ENCODE measurements at regions not wholly inside any gene's neighbourhood (a gene's known extent, or its start where the extent isn't known, plus 50 kb on each side); places are given as distances from the start of the nearest gene placed in this dataset.

DNA sequence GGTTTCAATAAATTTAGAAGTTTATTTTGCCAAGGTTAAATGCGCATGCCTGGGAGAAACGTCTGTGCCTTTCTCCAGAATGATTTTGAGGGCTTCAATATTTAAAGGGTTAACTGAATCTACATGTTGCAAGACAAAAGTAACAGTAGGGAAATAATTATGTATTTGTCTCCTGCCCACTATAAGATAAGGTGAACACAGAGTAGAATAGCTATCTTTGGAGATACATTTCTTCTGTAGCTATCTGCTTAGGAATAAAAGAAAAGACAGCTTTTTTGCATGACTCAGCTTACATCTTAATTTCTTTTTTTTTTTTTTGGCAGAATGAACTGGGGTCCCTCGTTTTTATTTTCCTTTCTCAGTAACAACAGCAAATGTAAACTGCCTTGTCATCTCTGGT is 1351.6 kb downstream of the AMY1C start:
- H3K36me3 ChIP-seq, result no peaks in the 10 kb centered on the region
- H3K9me3 ChIP-seq, result peaks cover 0 to 7% (median 0%) of the 10 kb centered on the region in 8 donors
- H3K27me3 ChIP-seq (replicated peaks in 1 of 7), result no peaks in the 10 kb centered on the region
- H3K4me3 ChIP-seq, result no peak overlapping the region
- intact Hi-C loops (cut with DNase I; ENCODE audit: low total_unique reads), result no loop called here
- no peak for DNase-seq
- H3K4me1 ChIP-seq, result no peaks in the 10 kb centered on the region
- TF ChIP-seq POLR2A (IDR thresholded peaks at IDR 0.05) (no peak), CTCF (IDR thresholded peaks at IDR 0.05 in 8 of 11, conservative IDR thresholded peaks at IDR 0.05 in 3 of 11) (no peak), POLR2AphosphoS5 (IDR thresholded peaks at IDR 0.05) (no peak)
- no peak overlapping the region for H3K27ac ChIP-seq
- 52 to 60% (median 54%) methylated on average over 3 of the region's 3 CpGs for WGBS, 5 donors

- Histone ChIP-seq H3K4me3 (no peak overlapping the region), H3K27ac (no peak overlapping the region), H3K9me3 (peaks cover 0 to 9% (median 0%) of the 10 kb centered on the region in 8 donors), H3K27me3 (replicated peaks in 1 of 7) (no peaks in the 10 kb centered on the region), H3K36me3 (no peaks in the 10 kb centered on the region), H3K4me1 (no peaks in the 10 kb centered on the region)
- WGBS, 5 donors, result 68 to 76% (median 71%) methylated on average over 3 of the region's 3 CpGs
- TF ChIP-seq CTCF (IDR thresholded peaks at IDR 0.05 in 8 of 11, conservative IDR thresholded peaks at IDR 0.05 in 3 of 11) (no peak), POLR2A (IDR thresholded peaks at IDR 0.05) (no peak), POLR2AphosphoS5 (IDR thresholded peaks at IDR 0.05) (no peak)
- DNase-seq, result no peak
- intact Hi-C loops (cut with DNase I; ENCODE audit: low total_unique reads), result no loop called here
Observed at GRCh38 chr1:105102371-105102770, 1352.7 kb downstream of the AMY1C start.

- 62 to 84% (median 79%) methylated on average over 2 of the region's 2 CpGs for WGBS, 5 donors
- DNase-seq, result no peak
- no peak overlapping the region for H3K4me3 ChIP-seq
- H3K27ac ChIP-seq, result no peak overlapping the region
- no peaks in the 10 kb centered on the region for H3K27me3 ChIP-seq (replicated peaks in 1 of 7)
- H3K36me3 ChIP-seq, result no peaks in the 10 kb centered on the region
- H3K4me1 ChIP-seq, result no peaks in the 10 kb centered on the region
- intact Hi-C loops (cut with DNase I; ENCODE audit: low total_unique reads), result no loop called here
- H3K9me3 ChIP-seq, result peaks cover 0 to 15% (median 4%) of the 10 kb centered on the region in 8 donors
- TF ChIP-seq CTCF (IDR thresholded peaks at IDR 0.05 in 8 of 11, conservative IDR thresholded peaks at IDR 0.05 in 3 of 11), result no peak
Observed at GRCh38 chr1:105122041-105122440, 1372.3 kb downstream of the AMY1C start.

DNA sequence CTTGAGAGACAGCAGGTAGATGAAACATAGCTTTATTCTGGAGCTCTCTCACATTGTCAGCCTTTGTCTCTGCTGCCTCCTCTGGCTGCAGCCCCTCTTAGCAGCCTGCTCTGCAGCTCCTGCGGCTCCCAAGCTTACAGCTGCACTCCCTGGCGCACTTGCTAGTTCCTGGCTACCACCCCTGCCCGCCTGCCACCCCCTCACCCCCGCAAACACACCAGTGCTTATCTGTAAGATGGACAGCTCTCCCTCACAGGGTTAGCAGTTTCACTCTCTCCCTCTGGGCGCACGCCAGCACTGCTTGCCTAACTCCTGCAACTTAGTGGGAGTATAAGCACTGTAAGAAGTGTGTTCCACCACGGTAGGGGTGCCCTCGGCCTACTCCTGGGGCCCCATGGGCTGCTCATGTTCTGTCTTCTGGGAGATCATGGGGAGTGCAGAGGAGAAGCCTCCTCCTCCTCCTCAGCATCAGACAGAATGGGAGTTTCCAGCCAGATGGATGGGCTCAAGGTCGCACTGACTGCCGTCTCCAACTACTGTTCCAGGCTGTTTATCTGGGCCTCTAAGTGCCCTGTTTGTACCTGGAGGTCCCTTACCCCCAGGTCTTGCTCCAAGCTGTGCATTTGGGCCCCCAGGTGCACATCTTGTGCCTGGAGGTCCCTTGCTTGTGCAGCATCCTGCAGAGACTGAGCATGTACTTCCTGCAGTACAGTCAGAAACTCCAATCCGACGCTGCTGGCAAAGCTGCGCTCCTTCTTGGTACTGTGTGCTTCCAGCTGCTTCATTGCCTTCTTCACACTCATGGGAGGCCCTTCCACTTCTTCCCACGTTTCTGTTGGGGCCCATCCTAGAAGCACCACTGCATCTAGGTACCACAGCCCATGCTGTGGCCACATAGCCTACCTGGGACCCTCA is 1388.1 kb downstream of the AMY1C start:
- H3K27me3 ChIP-seq (replicated peaks in 1 of 7), result no peaks in the 10 kb centered on the region
- H3K4me1 ChIP-seq, result no peaks in the 10 kb centered on the region
- 60 to 74% (median 66%) methylated on average over 12 to 14 of the region's 14 CpGs for WGBS, 5 donors
- H3K4me3 ChIP-seq, result no peak overlapping the region
- no peaks in the 10 kb centered on the region for H3K36me3 ChIP-seq
- intact Hi-C loops (cut with DNase I; ENCODE audit: low total_unique reads), result no loop called here
- peaks cover 0 to 17% (median 2%) of the 10 kb centered on the region in 8 donors for H3K9me3 ChIP-seq
- TF ChIP-seq CTCF (IDR thresholded peaks at IDR 0.05 in 8 of 11, conservative IDR thresholded peaks at IDR 0.05 in 3 of 11) (no peak), POLR2AphosphoS5 (IDR thresholded peaks at IDR 0.05) (no peak), POLR2A (IDR thresholded peaks at IDR 0.05) (no peak)
- peak; percentile 69 for DNase-seq
- no peak overlapping the region for H3K27ac ChIP-seq
